ENCODE measurements at regions not wholly inside any gene's neighbourhood (a gene's known extent, or its start where the extent isn't known, plus 50 kb on each side); places are given as distances from the start of the nearest gene placed in this dataset.

GRCh38 chr2:200742426-200742825 is 69.3 kb upstream of the BZW1 start:
- intact Hi-C loops (cut with micrococcal nuclease; ENCODE audit: unreplicated experiment) = loop anchor here (10.0 kb wide), 1 partner anchor 142 kb away; the partner anchor contains the start of genes NIF3L1 and PPIL3
- 0 out of 2 replicates have a peak, but pooled peaks have one; percentile 4 for TF ChIP-seq MAX (IDR thresholded peaks at IDR 0.05)
- TF ChIP-seq ZNF260 (CRISPR knock-in tag; IDR thresholded peaks at IDR 0.05; ENCODE audit: borderline replicate concordance, low read depth) = no peak
- peak; percentile 19; the same call in 1 of the 2 replicates for TF ChIP-seq ZNF687 (CRISPR knock-in tag; IDR thresholded peaks at IDR 0.05)
- TF ChIP-seq REL (CRISPR knock-in tag; conservative IDR thresholded peaks at IDR 0.05) = no peak
- TF ChIP-seq ZNF605 (CRISPR knock-in tag; IDR thresholded peaks at IDR 0.05) = 0 out of 2 replicates have a peak, but pooled peaks have one; percentile 23
- 0 out of 2 replicates have a peak, but pooled peaks have one; percentile 14 for TF ChIP-seq ZNF136 (CRISPR knock-in tag; IDR thresholded peaks at IDR 0.05; ENCODE audit: low read depth)
- TF ChIP-seq BRF2 (CRISPR knock-in tag; IDR thresholded peaks at IDR 0.05) = peak; percentile 7; the same call in 1 of the 2 replicates
- no peak for TF ChIP-seq ZNF564 (CRISPR knock-in tag; IDR thresholded peaks at IDR 0.05)
- 0 out of 2 replicates have a peak, but pooled peaks have one; percentile 5 for TF ChIP-seq ZMYM4 (CRISPR knock-in tag; IDR thresholded peaks at IDR 0.05)
- no peak for TF ChIP-seq AKAP8 (CRISPR knock-in tag; IDR thresholded peaks at IDR 0.05)
- no peak for TF ChIP-seq NONO (IDR thresholded peaks at IDR 0.05)
- TF ChIP-seq NONO (CRISPR knock-in tag; conservative IDR thresholded peaks at IDR 0.05) = no peak
- TF ChIP-seq ARID3A (IDR thresholded peaks at IDR 0.05; ENCODE audit: low read depth, low read length) = no peak
- ATAC-seq = peak; percentile 6; the same call in 1 of the 3 replicates

More at GRCh38 chr2:200742426-200742825, 69.3 kb upstream of the BZW1 start:
- ChIA-PET CTCF (ENCODE audit: low intra/inter-chr PET ratio, low total read pairs) (no interaction called here), POLR2A (interaction anchor here (1.1 to 5.0 kb wide), 9 partner anchors 9 to 122 kb away, joined by 3 to 53 read pairs (median 6); partner anchors contain the start of genes BZW1 and CLK1)
- Histone ChIP-seq H3K4me1 (ENCODE audit: insufficient read depth, low read length) (peaks cover 49% of the 10 kb centered on the region), H3K27ac (ENCODE audit: extremely low read length, insufficient read depth, low read length) (peak overlapping the region; percentile 69), H3K36me3 (replicated peaks in 1 of 2; ENCODE audit: control insufficient read depth in 1 of 2, insufficient read depth in 2 of 2, low read length in 2 of 2) (no peaks in the 10 kb centered on the region), H3K9me3 (ENCODE audit: low read length) (no peaks in the 10 kb centered on the region), H3K79me2 (ENCODE audit: insufficient read depth, low read length) (no peaks in the 10 kb centered on the region), H2AFZ (ENCODE audit: low read length) (no peak overlapping the region), H3K4me2 (ENCODE audit: low read depth, low read length) (peak overlapping the region; percentile 82), H3K9ac (ENCODE audit: insufficient read depth, low read depth, low read length) (no peak overlapping the region), H3K4me3 (replicated peaks in 1 of 3; ENCODE audit: insufficient read depth in 1 of 3, low read depth in 2 of 3, low read length in 3 of 3) (no peak overlapping the region), H3K27me3 (ENCODE audit: control insufficient read depth in 1 of 2, insufficient read depth in 2 of 2, low read length in 2 of 2) (peaks cover 0 to 16% of the 10 kb centered on the region in 2 experiments; a peak in 2 of 5 replicates), H4K20me1 (ENCODE audit: insufficient read depth, low read length) (no peaks in the 10 kb centered on the region)
- DNase-seq (ENCODE audit: low spot score) = no peak
- 63% methylated on average over 4 of the region's 5 CpGs for WGBS (ENCODE audit: low lambda C conversion rate)
- in situ Hi-C loops (cut with HindIII; ENCODE audit: extremely low pct_ligation_motif_present, low pct_unique_long_range_greater_than_20kb) = loop anchor here (5.0 kb wide), 2 partner anchors 35 to 70 kb away; partner anchors contain the start of gene BZW1
- no TSS peak for BruUV-seq (replicated peaks)
- FAIRE-seq = no peak

Measured in HepG2 (cell line).